ENCODE measurements at regions not wholly inside any gene's neighbourhood (a gene's known extent, or its start where the extent isn't known, plus 50 kb on each side); places are given as distances from the start of the nearest gene placed in this dataset.
"Not testable (repeated sequence)": the region's sequence is repeated elsewhere in the genome, so short reads cannot be mapped to it uniquely, and the experiment has no call there.

DNA sequence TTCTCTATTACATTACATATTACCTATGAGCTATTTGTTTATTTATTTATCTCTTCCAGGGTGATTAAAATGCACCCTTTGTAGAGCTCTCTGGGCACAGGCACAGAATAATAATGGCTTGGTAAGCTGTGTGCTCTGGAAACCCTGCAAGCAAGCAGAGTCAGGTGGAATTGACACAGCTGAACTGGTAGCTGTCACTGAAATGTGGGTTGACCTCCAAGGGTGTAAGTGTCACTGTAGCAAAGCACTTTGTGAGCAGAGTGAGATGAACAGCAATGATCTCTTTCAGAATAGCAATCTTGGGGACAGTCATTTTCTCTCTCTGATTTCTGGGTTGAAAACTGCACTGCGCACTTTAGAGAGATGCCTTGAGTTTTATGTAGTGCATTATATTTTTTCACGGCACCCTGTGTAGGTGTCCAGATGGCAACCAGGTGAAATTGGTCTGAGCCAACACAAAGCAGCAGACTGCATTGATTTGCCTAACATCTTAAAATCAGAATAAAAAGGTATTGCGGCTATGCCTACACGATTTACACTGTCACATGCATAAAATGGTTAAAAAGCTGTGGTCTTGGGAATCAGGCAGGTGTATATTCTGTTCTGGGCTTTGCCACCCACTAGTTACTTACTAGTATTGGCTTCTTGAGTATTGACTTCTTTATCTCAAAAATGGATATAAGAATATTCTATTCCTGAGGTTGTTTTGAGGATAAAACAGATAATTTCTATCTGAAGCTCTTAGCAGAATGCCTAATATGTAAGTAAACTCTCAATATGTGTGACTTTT lies 450.3 kb downstream of the RAPGEF2 start:
- DNase-seq, result no peak

DNA sequence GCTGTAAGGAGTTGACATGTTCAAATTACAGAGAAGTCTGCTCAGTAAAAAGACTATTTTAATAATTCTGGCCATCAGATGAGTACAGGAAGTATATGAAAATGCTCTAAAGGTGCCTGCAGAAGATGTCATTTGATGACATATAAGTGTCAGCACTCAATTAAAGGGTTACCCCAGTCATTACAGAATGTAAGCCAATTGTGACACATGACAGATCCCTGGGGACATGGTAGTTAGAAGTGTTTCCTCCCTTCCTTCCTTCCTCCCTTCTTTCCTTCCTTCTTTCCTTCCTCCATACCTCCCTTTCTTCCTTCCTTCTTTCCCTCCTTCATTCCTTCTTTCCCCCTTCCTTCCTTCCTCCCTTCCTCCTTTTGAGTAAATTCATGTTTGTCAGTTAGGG lies 453.0 kb downstream of the RAPGEF2 start:
- no peak for DNase-seq

DNA sequence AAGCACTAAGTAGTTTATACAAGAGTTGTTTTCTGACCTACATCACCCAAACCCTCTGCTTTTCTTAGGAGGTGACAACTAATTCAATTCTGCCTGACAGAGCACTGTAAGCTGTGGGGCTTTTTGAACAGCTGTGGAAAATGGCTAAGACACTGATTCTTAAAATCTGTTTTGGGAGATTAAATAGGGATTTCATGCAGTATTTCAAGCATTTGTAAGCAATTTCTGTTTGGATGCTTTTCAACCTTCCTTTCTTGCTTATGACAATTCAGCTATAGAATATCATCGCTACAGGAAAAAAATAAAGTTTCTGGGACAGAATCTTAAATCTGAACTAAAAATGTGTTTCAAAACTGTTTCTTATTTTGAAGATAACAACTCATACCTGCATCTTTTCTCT lies 459.5 kb downstream of the RAPGEF2 start:
- no peak for DNase-seq

DNA sequence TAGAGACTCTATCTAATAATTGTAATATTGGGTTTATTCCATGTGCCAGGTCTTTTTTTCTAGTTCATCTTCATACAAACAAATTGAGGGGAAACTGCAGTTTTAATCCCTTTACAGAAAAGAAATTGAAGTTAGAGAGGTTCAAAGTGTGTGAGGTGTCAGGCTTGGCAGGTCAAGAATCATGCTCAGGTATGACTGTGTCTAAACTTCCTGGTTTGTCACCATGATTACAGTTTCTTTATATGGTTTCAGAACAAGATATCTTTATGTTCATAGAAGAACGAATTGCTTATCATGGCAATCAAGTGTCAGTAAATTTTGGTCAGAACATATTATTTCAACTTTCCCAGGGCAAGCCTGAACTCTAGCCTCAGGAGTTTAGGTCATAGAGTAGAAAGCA lies 460.4 kb downstream of the RAPGEF2 start:
- DNase-seq, result no peak

DNA sequence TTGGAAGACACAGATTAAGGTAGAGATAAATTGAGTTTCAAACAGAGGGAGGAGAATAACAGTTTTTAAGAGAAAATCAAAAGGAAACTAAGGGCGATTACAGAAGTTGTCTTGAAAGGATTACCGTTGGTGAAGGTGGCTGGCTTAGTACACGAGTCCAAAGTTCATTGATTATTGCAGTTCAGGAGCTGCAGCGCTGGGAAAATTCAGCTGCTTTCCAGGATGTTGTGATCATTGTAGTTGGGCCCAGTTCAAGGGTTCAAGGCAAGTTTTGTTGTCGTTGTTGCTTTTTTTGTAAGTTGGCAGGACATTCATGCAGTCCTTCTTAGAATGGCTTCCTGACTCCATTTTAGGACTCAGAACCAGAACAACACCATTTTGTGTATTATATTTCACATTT lies 461.7 kb downstream of the RAPGEF2 start:
- DNase-seq, result no peak

DNA sequence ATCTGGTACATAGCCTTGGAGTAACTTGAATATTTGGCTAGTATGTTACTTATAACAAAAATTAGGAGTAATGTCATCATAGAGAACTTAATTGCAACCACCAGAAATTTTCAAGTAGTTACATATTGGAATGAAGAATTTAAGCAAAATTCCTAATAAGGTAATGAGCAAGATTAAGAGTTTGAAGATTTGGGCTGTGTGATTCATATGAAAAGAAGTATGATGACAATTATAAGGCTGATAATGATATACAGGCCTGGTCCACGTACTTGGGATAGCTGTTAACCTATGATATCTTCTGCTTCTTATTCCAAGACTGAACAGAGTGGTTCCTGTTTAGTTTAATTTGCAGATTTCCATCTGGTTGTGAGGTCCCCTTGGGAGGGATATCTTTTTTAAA lies 463.9 kb downstream of the RAPGEF2 start:
- DNase-seq, result no peak

DNA sequence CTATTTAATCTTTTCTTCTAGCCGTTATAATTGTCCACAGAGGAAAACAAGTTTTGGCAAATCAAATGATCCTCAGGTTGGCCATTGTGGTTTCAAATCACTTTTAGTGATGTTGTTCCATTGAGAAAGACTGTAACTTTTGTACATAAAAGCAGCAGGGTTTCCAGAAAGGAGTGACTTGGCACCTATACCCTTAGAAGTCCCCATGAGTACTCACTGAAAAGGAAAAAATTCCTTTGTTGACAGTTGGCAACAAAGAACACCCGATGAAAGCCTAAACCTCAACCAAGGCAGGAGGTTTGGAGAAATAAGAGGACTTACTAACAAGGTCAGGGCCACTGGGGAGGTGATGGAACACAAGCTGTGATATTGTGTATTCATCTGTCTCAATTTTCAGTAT lies 474.4 kb downstream of the RAPGEF2 start:
- peak; percentile 67 for DNase-seq

DNA sequence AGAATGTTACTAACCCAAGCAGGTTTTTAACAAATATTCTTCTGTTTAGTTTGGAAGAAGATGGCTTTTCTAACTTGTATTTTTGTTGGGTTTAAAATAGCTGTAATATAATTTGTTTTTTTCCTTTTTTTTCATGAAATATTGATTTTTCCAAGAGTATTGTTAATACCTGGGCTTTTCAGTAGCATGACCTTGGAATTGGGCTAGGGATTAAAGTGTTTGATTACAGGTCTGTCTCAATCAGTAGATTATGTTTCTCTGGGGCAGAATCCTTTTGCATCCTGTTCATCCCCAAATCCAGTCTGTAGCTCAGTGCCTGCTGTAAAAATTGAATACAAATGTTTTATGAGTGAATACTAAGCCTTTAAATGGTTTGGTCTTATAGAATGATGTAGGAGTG lies 479.8 kb downstream of the RAPGEF2 start:
- DNase-seq, result no peak

DNA sequence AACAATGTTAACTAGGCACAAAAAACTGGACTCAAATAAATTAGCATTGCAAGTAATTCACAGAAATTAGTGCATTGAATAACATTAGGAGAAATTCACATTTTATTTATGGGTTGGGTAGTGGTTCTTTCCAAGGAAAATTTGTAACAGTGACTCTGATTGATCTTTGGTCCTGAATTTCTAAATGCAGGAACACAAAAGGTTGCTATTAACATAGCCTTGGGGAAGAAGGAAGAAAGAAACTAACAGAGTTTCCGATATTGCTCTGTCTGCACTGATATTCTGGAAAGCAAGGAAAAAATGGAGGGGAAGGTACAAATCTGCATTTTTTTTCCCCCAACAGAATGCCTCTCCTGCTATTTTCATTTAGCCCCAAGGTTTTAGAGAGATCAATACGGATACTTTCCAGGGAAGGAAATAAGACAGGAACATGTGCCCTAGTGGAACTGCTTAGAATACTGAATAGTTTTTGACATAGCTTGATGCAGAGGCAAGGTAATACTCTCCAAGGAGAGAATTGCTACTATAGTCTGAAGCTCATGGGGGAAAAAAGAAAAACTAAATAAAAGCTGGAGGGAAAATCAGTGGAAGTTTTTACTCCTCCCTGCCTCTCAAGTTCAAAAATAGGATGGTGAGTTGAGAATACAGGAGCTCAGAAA lies 490.1 kb downstream of the RAPGEF2 start:
- DNase-seq, result no peak

DNA sequence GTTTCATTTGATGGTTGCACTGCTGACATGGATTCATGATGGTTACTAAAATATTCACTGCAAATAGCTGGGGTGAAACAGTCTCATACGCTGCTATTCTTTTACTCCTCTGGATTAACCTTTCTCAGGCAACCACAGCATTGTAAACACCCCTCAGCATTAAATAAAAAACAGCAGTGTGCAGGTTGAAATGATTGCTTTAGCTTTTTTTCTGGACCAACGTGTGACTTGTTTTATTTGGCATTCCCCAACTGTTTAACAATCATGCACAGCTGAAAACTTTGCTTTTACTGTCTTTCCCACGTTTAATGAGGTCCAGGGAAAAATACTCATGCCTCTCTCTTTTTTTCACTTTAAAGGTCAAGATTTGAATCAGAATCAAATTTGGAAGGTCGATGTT lies 490.8 kb downstream of the RAPGEF2 start:
- DNase-seq, result no peak

DNA sequence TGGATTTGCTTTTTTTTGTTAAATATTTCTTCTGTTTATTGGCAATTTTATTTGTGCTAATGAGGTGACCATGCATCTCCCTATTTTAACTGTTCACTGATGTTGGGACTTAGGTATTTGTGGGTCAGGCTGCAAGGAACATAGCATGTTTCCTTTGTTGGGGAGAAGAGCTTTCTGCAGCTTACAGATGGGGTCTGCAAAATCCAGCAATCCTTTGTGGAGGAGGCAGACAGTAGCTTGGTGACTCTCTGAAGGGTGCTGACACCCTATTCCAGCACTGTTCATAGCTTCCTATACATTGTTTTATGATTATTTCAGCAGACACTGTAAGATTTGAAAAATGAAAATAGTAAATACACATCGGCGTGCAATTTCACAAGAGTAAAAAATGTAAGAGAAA lies 491.7 kb downstream of the RAPGEF2 start:
- no peak for DNase-seq

DNA sequence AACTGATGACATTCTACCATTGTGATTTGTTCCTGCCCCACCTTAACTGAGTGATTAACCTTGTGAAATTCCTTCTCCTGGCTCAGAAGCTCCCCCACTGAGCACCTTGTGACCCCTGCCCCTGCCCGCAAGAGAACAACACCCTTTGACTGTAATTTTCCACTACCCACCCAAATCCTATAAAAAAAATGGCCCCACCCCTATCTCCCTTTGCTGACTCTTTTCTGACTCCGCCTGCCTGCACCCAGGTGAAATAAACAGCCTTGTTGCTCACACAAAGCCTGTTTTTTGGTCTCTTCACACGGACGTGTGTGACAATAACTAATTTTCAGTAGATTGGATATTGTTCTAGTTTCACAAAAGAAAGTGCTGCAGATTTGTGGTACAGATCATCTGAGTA lies 492.2 kb downstream of the RAPGEF2 start:
- DNase-seq, result not testable (repeated sequence)

DNA sequence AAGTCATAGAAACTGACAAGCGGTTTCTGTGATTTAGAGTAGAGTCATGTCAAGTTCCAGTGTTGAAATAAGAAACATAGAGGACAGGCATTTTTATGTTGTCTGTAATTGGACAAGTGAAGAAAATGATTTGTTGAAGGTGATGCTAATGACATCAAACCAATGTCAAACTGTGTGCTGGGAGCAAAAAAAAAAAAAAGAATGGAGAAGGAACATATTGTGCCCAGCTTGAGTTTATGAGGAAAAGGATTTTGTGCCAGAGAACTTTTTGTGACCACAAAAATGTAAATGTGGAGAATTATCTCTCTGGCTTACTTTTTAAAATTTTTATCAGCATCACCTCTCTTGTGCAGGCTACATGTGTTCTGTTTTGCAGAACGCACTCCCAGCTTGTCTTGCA lies 495.7 kb downstream of the RAPGEF2 start:
- no peak for DNase-seq

DNA sequence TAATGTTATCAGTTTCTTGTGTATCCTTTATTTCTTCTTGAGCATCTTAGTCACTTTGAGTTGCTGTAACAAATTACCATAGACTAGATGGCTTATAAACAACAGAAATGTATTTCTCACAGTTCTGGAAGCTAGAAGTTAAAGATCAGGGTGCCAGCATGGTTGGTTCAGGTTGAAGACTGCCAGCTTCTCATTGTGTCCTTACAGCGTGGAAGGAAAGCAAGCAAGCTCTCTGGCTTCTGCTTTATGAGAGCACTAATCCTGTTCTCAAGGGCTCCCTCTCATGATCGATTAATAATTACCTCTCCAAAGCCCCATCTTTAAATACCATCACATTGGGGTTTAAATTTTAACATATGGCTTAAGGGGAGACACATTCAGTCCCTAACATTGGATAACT lies 497.2 kb downstream of the RAPGEF2 start:
- DNase-seq, result no peak

DNA sequence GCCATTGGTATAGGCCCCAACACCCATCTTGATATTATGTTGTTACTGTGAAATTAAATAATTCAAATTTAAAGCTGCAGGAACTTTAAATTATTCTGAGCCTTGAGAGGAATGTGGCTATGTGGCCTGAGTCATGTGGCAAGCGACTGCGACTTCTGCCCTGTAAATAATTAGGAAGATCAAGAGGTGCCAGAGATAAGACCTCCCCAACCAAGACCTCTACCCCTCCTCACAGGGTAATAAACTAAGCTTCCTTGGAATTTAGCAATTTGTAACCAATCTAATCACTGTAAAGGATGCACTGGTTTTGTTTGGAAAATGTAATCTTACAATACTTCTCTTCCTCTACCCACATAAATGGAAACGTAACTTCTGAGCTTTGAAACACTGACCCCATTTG lies 501.9 kb downstream of the RAPGEF2 start:
- DNase-seq, result no peak

DNA sequence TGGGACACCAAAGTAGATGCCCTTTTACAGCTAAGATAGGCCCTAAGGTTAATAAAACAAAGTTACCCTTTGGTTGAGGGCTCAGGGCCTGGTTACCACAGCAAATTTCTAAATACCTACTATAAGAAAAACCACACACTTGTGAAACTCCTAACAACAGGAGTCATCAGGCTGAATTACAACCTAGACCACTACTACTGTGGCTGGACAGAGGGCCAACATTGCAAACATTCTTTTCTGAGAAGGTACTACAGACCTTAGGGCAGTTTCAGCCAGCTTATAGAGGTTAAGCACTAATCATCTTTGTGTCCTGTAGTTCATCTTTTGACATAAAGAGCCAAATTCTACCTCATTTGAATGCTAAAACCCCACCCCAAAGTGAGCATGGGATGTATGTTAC lies 504.0 kb downstream of the RAPGEF2 start:
- DNase-seq, result no peak

DNA sequence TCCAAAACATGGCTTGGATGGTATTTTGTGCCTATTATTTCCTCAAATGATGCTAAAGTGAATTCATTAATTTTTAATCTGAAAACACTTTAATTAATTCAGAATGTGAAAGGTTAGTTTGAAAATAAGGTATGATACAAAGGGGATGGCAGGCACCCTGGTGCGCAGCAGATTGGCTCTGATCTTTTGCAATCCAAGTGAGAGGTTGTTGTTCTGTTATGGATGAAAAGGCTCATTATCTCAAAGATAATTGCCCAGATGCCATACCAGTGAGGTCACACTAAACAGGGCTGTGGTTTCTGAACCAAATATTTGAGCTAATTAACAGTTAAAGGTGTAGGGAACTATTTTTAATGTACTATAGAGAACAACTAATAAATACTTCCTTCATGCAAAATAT lies 504.9 kb downstream of the RAPGEF2 start:
- DNase-seq, result peak; percentile 69

DNA sequence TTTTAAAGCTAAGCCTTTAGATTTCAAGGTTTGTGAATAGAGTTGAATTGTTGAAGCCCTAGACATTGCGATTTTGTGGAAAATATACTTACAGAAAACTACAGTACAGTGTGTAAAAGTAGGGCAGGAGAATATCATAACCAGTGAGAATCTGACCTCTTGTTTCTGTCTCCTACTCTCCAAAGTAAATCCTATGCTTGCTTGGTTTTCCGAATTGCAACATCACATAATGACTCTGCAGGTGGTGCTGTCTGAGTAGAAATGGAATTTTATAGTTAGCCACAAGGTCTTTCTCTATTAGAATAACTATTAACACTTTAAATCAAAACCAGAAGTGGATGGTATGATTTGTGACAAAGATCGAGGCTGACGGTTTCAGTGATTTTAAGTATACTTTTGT lies 505.6 kb downstream of the RAPGEF2 start:
- DNase-seq, result no peak

DNA sequence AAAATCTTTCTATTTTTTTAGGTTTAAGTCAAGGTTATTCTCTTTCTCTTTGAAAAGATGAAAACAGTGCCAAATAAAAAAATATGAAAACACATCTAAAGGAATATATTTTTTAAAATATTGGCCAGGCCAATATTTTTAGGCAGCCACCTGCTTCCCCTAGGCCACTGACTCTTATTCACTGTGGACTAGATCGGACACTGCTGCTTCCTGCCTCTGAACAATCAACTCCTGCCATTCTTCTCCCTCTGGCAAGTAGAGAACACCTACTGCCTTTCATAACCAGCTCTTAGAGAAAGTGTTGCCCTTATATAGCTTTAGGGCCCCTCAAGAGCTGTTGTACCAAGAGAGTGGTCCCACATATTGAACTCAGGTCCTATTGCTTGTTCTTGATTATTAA lies 529.2 kb downstream of the RAPGEF2 start:
- no peak for DNase-seq

DNA sequence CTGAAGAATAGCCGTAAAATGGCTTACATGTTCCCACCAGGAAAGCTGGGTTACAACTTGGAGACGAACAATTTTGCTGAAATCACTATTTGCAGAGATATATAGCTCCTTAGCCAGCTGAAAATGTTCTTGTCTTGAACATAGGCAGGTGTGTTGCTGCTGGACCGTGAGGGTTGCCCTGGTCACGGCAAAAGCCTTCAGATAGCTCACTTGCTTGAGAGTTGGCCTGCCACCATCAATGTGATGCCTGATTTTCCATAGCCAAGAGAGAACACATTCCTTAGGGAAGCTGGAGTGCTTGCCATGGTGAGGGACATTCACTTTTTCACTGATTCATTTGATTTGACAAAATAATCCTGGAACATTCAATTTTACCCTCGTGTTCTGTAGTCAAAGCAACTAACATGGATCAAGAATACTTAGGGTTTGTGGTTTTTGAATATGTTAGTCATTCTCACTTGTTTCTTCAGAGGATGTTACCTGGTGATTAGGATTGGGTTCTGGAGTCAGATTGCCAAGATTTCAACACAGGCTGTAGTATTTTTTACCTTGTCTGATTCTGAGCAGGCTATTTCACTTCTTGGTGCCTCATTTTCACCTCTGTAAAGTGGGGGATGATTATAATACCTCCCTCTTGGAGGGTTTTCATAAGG lies 536.9 kb downstream of the RAPGEF2 start:
- DNase-seq, result no peak

DNA sequence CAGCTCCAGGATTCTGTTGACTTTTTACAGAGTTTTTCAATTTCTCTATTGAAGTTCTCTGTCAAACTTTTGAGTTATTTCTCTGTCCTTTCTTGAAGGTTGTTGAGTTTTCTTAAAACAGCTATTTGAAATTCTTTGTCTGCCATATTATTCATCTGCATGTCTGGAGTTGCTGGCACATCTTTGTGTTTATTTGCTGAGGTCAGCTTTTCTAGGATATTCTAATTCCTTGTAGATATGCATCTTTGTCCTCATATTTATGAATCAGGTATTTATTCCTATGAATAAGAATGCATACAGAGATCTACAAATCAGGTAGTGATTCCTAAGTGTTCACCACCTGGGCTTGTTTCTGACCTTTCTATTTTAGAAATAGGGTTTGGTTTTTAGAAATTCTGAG lies 546.4 kb downstream of the RAPGEF2 start:
- no peak for DNase-seq

DNA sequence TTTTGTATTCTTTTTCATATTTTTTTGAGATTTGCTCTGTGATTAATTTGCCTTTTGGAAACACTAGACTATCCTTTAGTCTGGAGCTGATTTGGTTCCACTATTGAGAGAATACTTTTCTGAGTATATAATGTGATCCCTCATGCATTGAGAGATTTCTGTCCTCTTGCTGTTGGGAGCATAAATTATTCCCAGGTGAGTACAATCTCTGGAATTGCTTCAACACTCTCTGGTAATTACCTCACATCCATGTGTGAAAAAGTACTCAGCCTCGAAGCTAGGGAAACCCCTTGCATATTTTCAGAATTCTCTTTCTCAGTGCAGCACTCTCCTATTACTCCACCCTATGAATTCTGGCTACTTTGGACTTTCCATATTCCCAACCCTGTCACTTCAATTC lies 550.0 kb downstream of the RAPGEF2 start:
- no peak for DNase-seq

DNA sequence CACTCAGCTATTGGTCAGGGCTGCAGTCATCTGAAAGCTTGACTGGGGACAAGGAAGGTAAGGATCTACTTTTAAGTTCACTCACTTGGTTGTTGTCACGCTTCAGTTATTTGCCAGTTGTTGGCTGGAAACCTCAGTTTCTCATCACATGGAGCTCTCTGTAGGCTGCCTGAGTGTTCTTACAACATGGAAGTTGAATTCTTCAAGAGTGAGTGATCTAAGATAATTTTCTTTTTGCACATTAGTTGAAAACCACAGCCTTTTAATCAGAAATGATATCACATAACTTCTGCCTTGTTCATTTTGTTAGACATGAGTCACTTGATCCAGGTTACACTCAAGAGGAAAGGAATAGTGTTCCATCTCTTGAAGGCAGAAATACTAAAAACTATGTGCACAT lies 552.7 kb downstream of the RAPGEF2 start:
- DNase-seq, result no peak

DNA sequence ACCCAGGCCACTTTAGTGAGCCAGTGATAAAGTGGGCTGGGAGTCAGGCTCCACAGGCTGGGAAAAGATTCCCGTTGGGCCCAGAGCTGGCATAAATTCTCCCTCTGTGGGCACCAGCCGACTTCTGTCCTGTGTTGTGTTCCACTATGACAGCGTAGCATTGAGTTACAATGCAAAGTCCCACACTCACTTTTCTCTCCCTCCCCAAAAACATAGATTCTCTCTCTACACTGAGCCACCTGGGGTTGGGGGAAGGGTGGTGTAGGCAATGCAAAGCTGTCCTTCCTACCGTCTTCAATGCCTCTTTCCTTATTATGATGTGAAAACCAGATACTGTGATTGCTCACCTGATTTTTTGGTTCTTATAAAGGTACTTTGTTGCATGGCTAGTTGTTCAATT lies 566.2 kb downstream of the RAPGEF2 start:
- no peak for DNase-seq
